ENCODE measurements at regions not wholly inside any gene's neighbourhood (a gene's known extent, or its start where the extent isn't known, plus 50 kb on each side); places are given as distances from the start of the nearest gene placed in this dataset.

GRCh38 chr7:26955516-26955915, 91.1 kb upstream of the SKAP2 start:
- no peak for TF ChIP-seq POLR2A (IDR thresholded peaks at IDR 0.05)
- TF ChIP-seq, protein P1, sequence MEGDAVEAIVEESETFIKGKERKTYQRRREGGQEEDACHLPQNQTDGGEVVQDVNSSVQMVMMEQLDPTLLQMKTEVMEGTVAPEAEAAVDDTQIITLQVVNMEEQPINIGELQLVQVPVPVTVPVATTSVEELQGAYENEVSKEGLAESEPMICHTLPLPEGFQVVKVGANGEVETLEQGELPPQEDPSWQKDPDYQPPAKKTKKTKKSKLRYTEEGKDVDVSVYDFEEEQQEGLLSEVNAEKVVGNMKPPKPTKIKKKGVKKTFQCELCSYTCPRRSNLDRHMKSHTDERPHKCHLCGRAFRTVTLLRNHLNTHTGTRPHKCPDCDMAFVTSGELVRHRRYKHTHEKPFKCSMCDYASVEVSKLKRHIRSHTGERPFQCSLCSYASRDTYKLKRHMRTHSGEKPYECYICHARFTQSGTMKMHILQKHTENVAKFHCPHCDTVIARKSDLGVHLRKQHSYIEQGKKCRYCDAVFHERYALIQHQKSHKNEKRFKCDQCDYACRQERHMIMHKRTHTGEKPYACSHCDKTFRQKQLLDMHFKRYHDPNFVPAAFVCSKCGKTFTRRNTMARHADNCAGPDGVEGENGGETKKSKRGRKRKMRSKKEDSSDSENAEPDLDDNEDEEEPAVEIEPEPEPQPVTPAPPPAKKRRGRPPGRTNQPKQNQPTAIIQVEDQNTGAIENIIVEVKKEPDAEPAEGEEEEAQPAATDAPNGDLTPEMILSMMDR (IDR thresholded peaks at IDR 0.05 in 4 of 5, conservative IDR thresholded peaks at IDR 0.05 in 1 of 5): no peak
